OCI-LY1 (cell line): ENCODE measurements at regions not wholly inside any gene's neighbourhood (a gene's known extent, or its start where the extent isn't known, plus 50 kb on each side); places are given as distances from the start of the nearest gene placed in this dataset.

Experiments used
- EZH2 ChIP-seq: fragments of 200-600 bp; sonication (generic), shearing (Covaris generic); IDR thresholded peaks from 2 replicates; pipeline ENCODE4 v1.8.0; 2017; ENCODE audit warnings: borderline replicate concordance, mixed run types, mild to moderate bottlenecking, antibody characterized with exemption, low read length, moderate library complexity, mixed read lengths
- TF ChIP-seq, protein P1 (sequence below): fragments of 200-600 bp; sonication (generic), shearing (Covaris generic); IDR thresholded peaks from 2 replicates; pipeline ENCODE4 v1.5.1; 2017; ENCODE audit warnings: mild to moderate bottlenecking, antibody characterized with exemption, low read length, moderate library complexity, mixed read lengths

DNA sequence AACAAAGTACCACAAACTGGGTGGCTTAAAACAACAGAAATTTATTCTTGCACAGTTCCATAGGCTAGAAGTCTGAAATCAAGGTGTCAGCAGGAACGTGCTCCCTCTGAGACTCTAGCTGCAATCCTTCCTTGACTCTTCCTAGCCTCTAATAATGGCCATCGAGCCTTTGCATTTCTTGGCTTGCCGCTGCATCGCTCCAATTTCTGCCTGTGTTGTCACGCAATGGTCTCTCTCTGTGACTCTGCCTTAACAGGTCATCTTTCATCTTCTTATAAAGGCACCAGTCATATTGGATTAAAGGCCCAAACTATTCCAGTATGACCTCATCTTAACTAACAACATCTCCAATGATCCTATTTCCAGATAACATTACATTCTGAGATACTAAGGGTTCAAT is 61.0 kb upstream of the FNDC3B start:
- TF ChIP-seq, protein P1, sequence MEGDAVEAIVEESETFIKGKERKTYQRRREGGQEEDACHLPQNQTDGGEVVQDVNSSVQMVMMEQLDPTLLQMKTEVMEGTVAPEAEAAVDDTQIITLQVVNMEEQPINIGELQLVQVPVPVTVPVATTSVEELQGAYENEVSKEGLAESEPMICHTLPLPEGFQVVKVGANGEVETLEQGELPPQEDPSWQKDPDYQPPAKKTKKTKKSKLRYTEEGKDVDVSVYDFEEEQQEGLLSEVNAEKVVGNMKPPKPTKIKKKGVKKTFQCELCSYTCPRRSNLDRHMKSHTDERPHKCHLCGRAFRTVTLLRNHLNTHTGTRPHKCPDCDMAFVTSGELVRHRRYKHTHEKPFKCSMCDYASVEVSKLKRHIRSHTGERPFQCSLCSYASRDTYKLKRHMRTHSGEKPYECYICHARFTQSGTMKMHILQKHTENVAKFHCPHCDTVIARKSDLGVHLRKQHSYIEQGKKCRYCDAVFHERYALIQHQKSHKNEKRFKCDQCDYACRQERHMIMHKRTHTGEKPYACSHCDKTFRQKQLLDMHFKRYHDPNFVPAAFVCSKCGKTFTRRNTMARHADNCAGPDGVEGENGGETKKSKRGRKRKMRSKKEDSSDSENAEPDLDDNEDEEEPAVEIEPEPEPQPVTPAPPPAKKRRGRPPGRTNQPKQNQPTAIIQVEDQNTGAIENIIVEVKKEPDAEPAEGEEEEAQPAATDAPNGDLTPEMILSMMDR, result no peak
- no peak for TF ChIP-seq EZH2
